ENCODE measurements at regions not wholly inside any gene's neighbourhood (a gene's known extent, or its start where the extent isn't known, plus 50 kb on each side); places are given as distances from the start of the nearest gene placed in this dataset.

GRCh38 chr3:73294537-73294936 lies 233.1 kb downstream of the EBLN2 start:
- TF ChIP-seq YY1 (IDR thresholded peaks at IDR 0.05), result no peak
- TF ChIP-seq TAF1 (conservative IDR thresholded peaks at IDR 0.05), result no peak
- TF ChIP-seq CTCF (IDR thresholded peaks at IDR 0.05; ENCODE audit: low read depth, low read length, missing input control), result no peak
- TF ChIP-seq RAD21 (IDR thresholded peaks at IDR 0.05), result no peak

Measured in liver (tissue), 3 donors.